ENCODE measurements at regions not wholly inside any gene's neighbourhood (a gene's known extent, or its start where the extent isn't known, plus 50 kb on each side); places are given as distances from the start of the nearest gene placed in this dataset.
A peak's percentile ranks its signal among the peaks of the same experiment; 100 is the strongest.

DNA sequence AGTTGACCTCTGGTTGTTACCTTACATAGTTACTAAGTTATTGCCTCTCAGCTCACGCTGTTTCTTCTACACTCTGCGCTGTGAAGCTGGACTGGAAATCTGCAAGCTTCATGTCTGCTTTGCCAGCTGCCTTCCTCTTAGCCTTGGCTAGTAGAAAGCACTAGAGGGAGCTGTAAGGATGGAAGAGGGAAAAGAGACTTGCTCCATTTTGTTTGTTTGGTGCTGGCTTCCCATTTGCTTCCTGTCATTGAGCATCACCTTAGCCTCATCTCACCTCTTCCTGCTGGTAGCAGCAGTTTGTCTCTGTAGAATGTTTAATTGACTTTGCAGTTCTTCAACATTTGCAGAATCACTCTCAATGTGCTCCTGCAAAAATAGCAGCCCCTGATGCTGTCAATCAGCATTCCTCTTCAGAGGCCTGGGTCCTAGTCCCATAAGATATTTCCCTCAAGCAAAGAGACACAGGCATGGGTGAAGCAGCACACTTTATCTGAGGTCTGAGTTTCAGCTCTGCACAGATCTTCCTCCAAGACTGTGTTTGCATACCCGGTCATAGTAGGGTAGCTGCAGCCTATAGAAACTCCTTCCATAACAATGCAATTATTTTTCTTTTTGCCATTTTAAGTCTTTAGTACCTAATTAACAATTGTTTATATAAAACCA lies 302.2 kb upstream of the EPHA7 start:
- H3K4me1 ChIP-seq (ENCODE audit: control insufficient read depth, insufficient read depth, low read length, poor library complexity, severe bottlenecking) = no peaks in the 10 kb centered on the region
- 100% methylated on average over 1 of the region's 3 CpGs for WGBS, 2 experiments (ENCODE audit: insufficient coverage in 2 of 2)
- H3K4me3 ChIP-seq (ENCODE audit: extremely low read depth, insufficient read depth, low read length, poor library complexity, severe bottlenecking) = no peak overlapping the region
- H3K27ac ChIP-seq (ENCODE audit: low read depth, low read length, severe bottlenecking) = no peak overlapping the region
- no peaks in the 10 kb centered on the region for H3K9me3 ChIP-seq (ENCODE audit: control insufficient read depth, low read length)
- no peaks in the 10 kb centered on the region for H3K36me3 ChIP-seq (ENCODE audit: control insufficient read depth, insufficient read depth, low read length)

GRCh38 chr6:93713974-93714373 lies 294.6 kb upstream of the EPHA7 start:
- Histone ChIP-seq H3K9me3 (ENCODE audit: control insufficient read depth, low read length) (peaks cover 17% of the 10 kb centered on the region), H3K36me3 (ENCODE audit: control insufficient read depth, insufficient read depth, low read length) (no peaks in the 10 kb centered on the region), H3K4me1 (ENCODE audit: control insufficient read depth, insufficient read depth, low read length, poor library complexity, severe bottlenecking) (no peaks in the 10 kb centered on the region)

GRCh38 chr6:93703431-93703830 lies 284.1 kb upstream of the EPHA7 start:
- 80% methylated on average over 1 of the region's 1 CpG; no CpG with 5 or more reads in 1 of the 2 experiments for WGBS, 2 experiments (ENCODE audit: insufficient coverage in 2 of 2)
- Histone ChIP-seq H3K9me3 (ENCODE audit: control insufficient read depth, low read length) (peaks cover 24% of the 10 kb centered on the region), H3K4me1 (ENCODE audit: control insufficient read depth, insufficient read depth, low read length, poor library complexity, severe bottlenecking) (no peaks in the 10 kb centered on the region), H3K27ac (ENCODE audit: low read depth, low read length, severe bottlenecking) (no peak overlapping the region), H3K36me3 (ENCODE audit: control insufficient read depth, insufficient read depth, low read length) (no peaks in the 10 kb centered on the region), H3K4me3 (ENCODE audit: extremely low read depth, insufficient read depth, low read length, poor library complexity, severe bottlenecking) (no peak overlapping the region)

More at GRCh38 chr6:93713974-93714373, 294.6 kb upstream of the EPHA7 start:
- no peak overlapping the region for H3K27ac ChIP-seq (ENCODE audit: low read depth, low read length, severe bottlenecking)
- no peak overlapping the region for H3K4me3 ChIP-seq (ENCODE audit: extremely low read depth, insufficient read depth, low read length, poor library complexity, severe bottlenecking)

GRCh38 chr6:93701526-93701925 lies 282.2 kb upstream of the EPHA7 start:
- Histone ChIP-seq H3K36me3 (ENCODE audit: control insufficient read depth, insufficient read depth, low read length) (no peaks in the 10 kb centered on the region), H3K4me1 (ENCODE audit: control insufficient read depth, insufficient read depth, low read length, poor library complexity, severe bottlenecking) (no peaks in the 10 kb centered on the region)

DNA sequence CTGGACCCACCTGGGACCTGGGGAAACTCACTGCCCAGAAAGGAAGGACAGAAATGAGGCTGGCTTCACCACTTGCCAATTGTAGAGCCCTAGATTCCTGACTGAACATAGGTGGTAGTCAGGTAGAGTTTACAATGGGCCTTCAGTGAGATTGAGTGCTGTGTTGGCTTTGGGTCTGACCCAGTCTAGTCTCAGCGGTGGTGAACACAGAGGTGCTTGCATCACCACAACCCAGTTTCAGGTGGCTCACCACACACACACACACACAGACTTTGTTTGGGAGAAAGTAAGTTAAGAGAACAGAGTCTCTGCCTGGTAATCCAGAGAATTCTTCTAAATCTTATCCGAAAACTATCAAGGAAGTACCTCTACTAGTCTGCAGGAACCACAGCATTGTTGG lies 266.1 kb upstream of the EPHA7 start:
- peaks cover 4% of the 10 kb centered on the region for H3K4me1 ChIP-seq (ENCODE audit: control insufficient read depth, insufficient read depth, low read length, poor library complexity, severe bottlenecking)
- no peak overlapping the region for H3K4me3 ChIP-seq (ENCODE audit: extremely low read depth, insufficient read depth, low read length, poor library complexity, severe bottlenecking)
- H3K27ac ChIP-seq (ENCODE audit: low read depth, low read length, severe bottlenecking) = no peak overlapping the region
- no peaks in the 10 kb centered on the region for H3K9me3 ChIP-seq (ENCODE audit: control insufficient read depth, low read length)
- H3K36me3 ChIP-seq (ENCODE audit: control insufficient read depth, insufficient read depth, low read length) = no peaks in the 10 kb centered on the region
- 86% methylated on average over 1 of the region's 2 CpGs for WGBS, 2 experiments (ENCODE audit: insufficient coverage in 2 of 2)

More at GRCh38 chr6:93701526-93701925, 282.2 kb upstream of the EPHA7 start:
- Histone ChIP-seq H3K4me3 (ENCODE audit: extremely low read depth, insufficient read depth, low read length, poor library complexity, severe bottlenecking) (no peak overlapping the region), H3K27ac (ENCODE audit: low read depth, low read length, severe bottlenecking) (no peak overlapping the region), H3K9me3 (ENCODE audit: control insufficient read depth, low read length) (peaks cover 6% of the 10 kb centered on the region)
- 80% methylated on average over 1 of the region's 2 CpGs; no CpG with 5 or more reads in 1 of the 2 experiments for WGBS, 2 experiments (ENCODE audit: insufficient coverage in 2 of 2)

GRCh38 chr6:93684339-93684738 lies 265.0 kb upstream of the EPHA7 start:
- H3K4me1 ChIP-seq (ENCODE audit: control insufficient read depth, insufficient read depth, low read length, poor library complexity, severe bottlenecking) = peaks cover 8% of the 10 kb centered on the region
- 100% methylated on average over 1 of the region's 1 CpG for WGBS, 2 experiments (ENCODE audit: insufficient coverage in 2 of 2)
- H3K36me3 ChIP-seq (ENCODE audit: control insufficient read depth, insufficient read depth, low read length) = no peaks in the 10 kb centered on the region
- H3K4me3 ChIP-seq (ENCODE audit: extremely low read depth, insufficient read depth, low read length, poor library complexity, severe bottlenecking) = no peak overlapping the region
- no peaks in the 10 kb centered on the region for H3K9me3 ChIP-seq (ENCODE audit: control insufficient read depth, low read length)
- no peak overlapping the region for H3K27ac ChIP-seq (ENCODE audit: low read depth, low read length, severe bottlenecking)

DNA sequence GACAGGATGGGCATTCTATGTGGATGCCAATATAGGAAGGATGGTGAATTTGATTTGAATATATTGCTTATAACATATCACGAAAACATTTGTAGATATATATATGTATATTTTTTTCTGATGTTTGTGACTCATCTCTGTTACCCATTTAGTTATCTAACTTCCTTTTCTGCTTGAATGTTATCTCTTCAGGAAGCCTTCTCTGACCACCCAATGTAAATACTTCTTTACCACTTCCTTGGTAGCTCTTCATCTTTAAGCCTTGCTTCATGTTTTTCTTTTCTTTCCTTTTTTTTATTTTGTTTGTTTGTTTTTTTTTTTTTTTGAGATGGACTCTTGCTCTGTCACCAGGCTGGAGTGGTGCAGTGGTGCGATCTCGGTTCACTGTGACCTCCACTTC lies 260.5 kb upstream of the EPHA7 start:
- no peaks in the 10 kb centered on the region for H3K36me3 ChIP-seq (ENCODE audit: control insufficient read depth, insufficient read depth, low read length)
- no CpG with 5 or more reads among the region's 3 CpGs for WGBS, 2 experiments (ENCODE audit: insufficient coverage in 2 of 2)
- H3K9me3 ChIP-seq (ENCODE audit: control insufficient read depth, low read length) = no peaks in the 10 kb centered on the region
- peaks cover 33% of the 10 kb centered on the region for H3K4me1 ChIP-seq (ENCODE audit: control insufficient read depth, insufficient read depth, low read length, poor library complexity, severe bottlenecking)
- no peak overlapping the region for H3K27ac ChIP-seq (ENCODE audit: low read depth, low read length, severe bottlenecking)
- no peak overlapping the region for H3K4me3 ChIP-seq (ENCODE audit: extremely low read depth, insufficient read depth, low read length, poor library complexity, severe bottlenecking)

GRCh38 chr6:93678841-93679454 lies 259.6 kb upstream of the EPHA7 start:
- Histone ChIP-seq H3K27ac (ENCODE audit: low read depth, low read length, severe bottlenecking) (peak overlapping the region; percentile 69), H3K36me3 (ENCODE audit: control insufficient read depth, insufficient read depth, low read length) (no peaks in the 10 kb centered on the region), H3K9me3 (ENCODE audit: control insufficient read depth, low read length) (no peaks in the 10 kb centered on the region), H3K4me3 (ENCODE audit: extremely low read depth, insufficient read depth, low read length, poor library complexity, severe bottlenecking) (no peak overlapping the region), H3K4me1 (ENCODE audit: control insufficient read depth, insufficient read depth, low read length, poor library complexity, severe bottlenecking) (peaks cover 33% of the 10 kb centered on the region)
- 90 to 96% methylated on average over 2 to 4 of the region's 4 CpGs for WGBS, 2 experiments (ENCODE audit: insufficient coverage in 2 of 2)

DNA sequence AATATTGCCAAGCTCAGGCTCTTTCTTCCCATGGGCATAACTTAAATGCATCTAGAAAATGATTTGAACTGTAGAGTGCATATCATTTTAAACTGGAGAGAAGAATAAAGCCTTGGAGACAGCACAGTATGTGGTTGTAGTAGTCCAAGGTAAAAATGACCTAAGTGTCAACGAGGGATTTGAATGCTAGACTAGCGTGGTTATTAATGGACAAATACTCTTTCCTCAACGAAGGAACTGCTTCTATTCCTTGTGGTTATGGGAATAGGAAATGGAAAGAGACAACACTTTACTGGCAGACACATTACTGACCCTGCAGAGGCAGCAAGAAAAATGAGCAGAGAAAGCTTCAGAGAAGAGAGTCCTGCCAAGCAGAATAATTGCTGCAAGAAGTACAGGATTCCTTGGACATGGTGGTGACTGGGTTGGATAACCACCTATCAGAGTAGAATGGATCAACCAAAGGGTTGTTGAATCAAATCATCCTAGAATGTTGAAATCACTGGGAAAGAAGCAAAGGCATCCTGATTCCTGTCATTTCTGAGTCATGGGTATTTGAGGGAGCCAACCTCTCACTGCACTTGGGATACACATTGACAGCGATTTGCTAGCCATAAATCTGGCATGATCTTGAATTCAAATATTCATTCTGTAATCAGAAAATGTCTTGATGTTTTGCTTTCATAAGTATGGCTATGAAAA lies 258.1 kb upstream of the EPHA7 start:
- WGBS, 2 experiments (ENCODE audit: insufficient coverage in 2 of 2) = 100% methylated on average over 2 of the region's 4 CpGs; no CpG with 5 or more reads in 1 of the 2 experiments
- Histone ChIP-seq H3K4me1 (ENCODE audit: control insufficient read depth, insufficient read depth, low read length, poor library complexity, severe bottlenecking) (peaks cover 32% of the 10 kb centered on the region), H3K27ac (ENCODE audit: low read depth, low read length, severe bottlenecking) (peak overlapping the region; percentile 73), H3K4me3 (ENCODE audit: extremely low read depth, insufficient read depth, low read length, poor library complexity, severe bottlenecking) (no peak overlapping the region), H3K36me3 (ENCODE audit: control insufficient read depth, insufficient read depth, low read length) (no peaks in the 10 kb centered on the region), H3K9me3 (ENCODE audit: control insufficient read depth, low read length) (no peaks in the 10 kb centered on the region)

- Histone ChIP-seq H3K36me3 (ENCODE audit: control insufficient read depth, insufficient read depth, low read length) (no peaks in the 10 kb centered on the region), H3K9me3 (ENCODE audit: control insufficient read depth, low read length) (no peaks in the 10 kb centered on the region), H3K27ac (ENCODE audit: low read depth, low read length, severe bottlenecking) (no peak overlapping the region), H3K4me3 (ENCODE audit: extremely low read depth, insufficient read depth, low read length, poor library complexity, severe bottlenecking) (no peak overlapping the region), H3K4me1 (ENCODE audit: control insufficient read depth, insufficient read depth, low read length, poor library complexity, severe bottlenecking) (peaks cover 30% of the 10 kb centered on the region)
- WGBS, 2 experiments (ENCODE audit: insufficient coverage in 2 of 2) = no CpG with 5 or more reads among the region's 1 CpG
Measured at GRCh38 chr6:93676581-93676980, 257.2 kb upstream of the EPHA7 start.

Measured in mesodermal cell (in vitro differentiated cells).